ENCODE measurements at regions not wholly inside any gene's neighbourhood (a gene's known extent, or its start where the extent isn't known, plus 50 kb on each side); places are given as distances from the start of the nearest gene placed in this dataset.

GRCh38 chr2:212843409-212844199 lies 305.0 kb upstream of the ERBB4 start:
- H3K4me3 Mint-ChIP-seq (ENCODE audit: unreplicated experiment), result no peak overlapping the region
- peak overlapping the region; percentile 23 for H3K27ac Mint-ChIP-seq (ENCODE audit: unreplicated experiment)
- H3K9me3 Mint-ChIP-seq (ENCODE audit: unreplicated experiment), result peaks cover 12% of the 10 kb centered on the region
- no peaks in the 10 kb centered on the region for H3K27me3 Mint-ChIP-seq (ENCODE audit: unreplicated experiment)
- H3K36me3 Mint-ChIP-seq (ENCODE audit: unreplicated experiment), result no peaks in the 10 kb centered on the region
- TF ChIP-seq CTCF (IDR thresholded peaks at IDR 0.05), result no peak
- peaks cover 21% of the 10 kb centered on the region for H3K4me1 Mint-ChIP-seq (ENCODE audit: unreplicated experiment)
- DNase-seq (ENCODE audit: extremely low spot score, unreplicated experiment), result no peak

- Mint-ChIP-seq H3K27me3 (ENCODE audit: unreplicated experiment) (no peaks in the 10 kb centered on the region), H3K27ac (ENCODE audit: unreplicated experiment) (no peak overlapping the region), H3K4me1 (ENCODE audit: unreplicated experiment) (peaks cover 21% of the 10 kb centered on the region), H3K36me3 (ENCODE audit: unreplicated experiment) (no peaks in the 10 kb centered on the region), H3K4me3 (ENCODE audit: unreplicated experiment) (no peak overlapping the region), H3K9me3 (ENCODE audit: unreplicated experiment) (peaks cover 12% of the 10 kb centered on the region)
- TF ChIP-seq CTCF (IDR thresholded peaks at IDR 0.05), result no peak
- DNase-seq (ENCODE audit: extremely low spot score, unreplicated experiment), result no peak
These were observed 304.1 kb upstream of the ERBB4 start for GRCh38 chr2:212842544-212843185.

- H3K4me1 Mint-ChIP-seq (ENCODE audit: unreplicated experiment), result peaks cover 21% of the 10 kb centered on the region
- no peaks in the 10 kb centered on the region for H3K36me3 Mint-ChIP-seq (ENCODE audit: unreplicated experiment)
- H3K27ac Mint-ChIP-seq (ENCODE audit: unreplicated experiment), result no peak overlapping the region
- DNase-seq (ENCODE audit: extremely low spot score, unreplicated experiment), result no peak
- no peak overlapping the region for H3K4me3 Mint-ChIP-seq (ENCODE audit: unreplicated experiment)
- no peaks in the 10 kb centered on the region for H3K27me3 Mint-ChIP-seq (ENCODE audit: unreplicated experiment)
- H3K9me3 Mint-ChIP-seq (ENCODE audit: unreplicated experiment), result peaks cover 12% of the 10 kb centered on the region
- TF ChIP-seq CTCF (IDR thresholded peaks at IDR 0.05), result no peak
These were observed 302.9 kb upstream of the ERBB4 start for GRCh38 chr2:212841460-212841859.

GRCh38 chr2:212832211-212833195 lies 293.9 kb upstream of the ERBB4 start:
- DNase-seq (ENCODE audit: extremely low spot score, unreplicated experiment), result no peak
- Mint-ChIP-seq H3K4me3 (ENCODE audit: unreplicated experiment) (no peak overlapping the region), H3K27ac (ENCODE audit: unreplicated experiment) (no peak overlapping the region)

More at GRCh38 chr2:212832211-212833195, 293.9 kb upstream of the ERBB4 start:
- H3K27me3 Mint-ChIP-seq (ENCODE audit: unreplicated experiment), result peaks cover 2% of the 10 kb centered on the region
- no peaks in the 10 kb centered on the region for H3K36me3 Mint-ChIP-seq (ENCODE audit: unreplicated experiment)
- peaks cover 8% of the 10 kb centered on the region for H3K9me3 Mint-ChIP-seq (ENCODE audit: unreplicated experiment)
- H3K4me1 Mint-ChIP-seq (ENCODE audit: unreplicated experiment), result no peaks in the 10 kb centered on the region
- TF ChIP-seq CTCF (IDR thresholded peaks at IDR 0.05), result no peak
